Body of pancreas (tissue), 4 donors: ENCODE measurements at regions not wholly inside any gene's neighbourhood (a gene's known extent, or its start where the extent isn't known, plus 50 kb on each side); places are given as distances from the start of the nearest gene placed in this dataset.

ENCODE experiments used
- ATAC-seq: fragments of 150-250 bp; one replicate; pipeline ENCODE4 v1.9.1; 2016
- DNase-seq, 4 donors: peaks; one replicate each; pipeline ENCODE4 v3.0.0-alpha.2; 2019
- H3K27ac ChIP-seq, 4 donors: fragments of 200-600 bp; sonication (generic); 1 replicate in 3 of 4; 2 replicates in 1 of 4; pipeline versions ENCODE4 v1.5.1 to v1.6.1; 2016 to 2019; ENCODE audit warnings: mild to moderate bottlenecking in 1 of 4, mixed read lengths in 1 of 4, moderate library complexity in 1 of 4
- H3K27me3 ChIP-seq, 2 donors: fragments of 200-600 bp; sonication (generic); one replicate each; pipeline ENCODE4 v1.6.0; 2016; ENCODE audit warnings: mild to moderate bottlenecking in 1 of 2
- H3K36me3 ChIP-seq, 2 donors: fragments of 200-600 bp; sonication (generic); replicated peaks in 1 of 2; 2 replicates each; pipeline ENCODE4 v1.5.1; 2016; ENCODE audit warnings: low read depth in 2 of 2; ENCODE audit not compliant: insufficient read depth in 1 of 2
- H3K4me1 ChIP-seq: fragments of 200-600 bp; sonication (generic); one replicate; pipeline ENCODE4 v1.6.0; 2016
- H3K4me3 ChIP-seq, 2 donors: fragments of 200-600 bp; sonication (generic); 1 replicate in 1 of 2; 2 replicates in 1 of 2; pipeline ENCODE4 v1.5.1; 2016 to 2019
- H3K9me3 ChIP-seq, 3 donors: fragments of 200-600 bp; sonication (generic); 1 replicate in 2 of 3; 2 replicates in 1 of 3; pipeline ENCODE4 v1.5.1; 2016
- CTCF ChIP-seq, 7 experiments: fragments of 450-650 bp in 4 of 7; fragments of 200-600 bp in 3 of 7; sonication (generic) in 3 of 7; IDR thresholded peaks; one replicate each; pipeline ENCODE4 v1.5.1; 2016 to 2019; ENCODE audit warnings: antibody characterized with exemption in 7 of 7
- POLR2A ChIP-seq, 3 donors: fragments of 450-650 bp; IDR thresholded peaks; one replicate each; pipeline ENCODE4 v1.6.1; 2016; ENCODE audit warnings: antibody characterized with exemption in 3 of 3, mild to moderate bottlenecking in 2 of 3
- WGBS, 2 donors: methylation state at CpG; one replicate each; pipeline ENCODE4 v1.1.5; 2017; 5-methylcytosine and 5-hydroxymethylcytosine counted together
- intact Hi-C: fragments of 100-400 bp; cut with DNase I; formaldehyde crosslinking; loops from one replicate; pipeline ENCODE4 v1.15.1; 2023

GRCh38 chrX:16042980-16043379 is 80.4 kb upstream of the GRPR start:
- DNase-seq, result no peak
- Histone ChIP-seq H3K36me3 (no peaks in the 10 kb centered on the region), H3K4me3 (no peak overlapping the region), H3K9me3 (no peaks in the 10 kb centered on the region), H3K4me1 (no peaks in the 10 kb centered on the region), H3K27me3 (no peaks in the 10 kb centered on the region), H3K27ac (no peak overlapping the region)
- no peak for TF ChIP-seq POLR2A (IDR thresholded peaks at IDR 0.05)
- TF ChIP-seq CTCF (IDR thresholded peaks at IDR 0.05), result no peak
- intact Hi-C loops, result no loop called here
- ATAC-seq, result no peak
- 60% methylated on average over 1 of the region's 1 CpG for WGBS, 2 donors

- Histone ChIP-seq H3K4me3 (no peak overlapping the region), H3K4me1 (no peaks in the 10 kb centered on the region), H3K27ac (no peak overlapping the region), H3K36me3 (no peaks in the 10 kb centered on the region), H3K9me3 (no peaks in the 10 kb centered on the region), H3K27me3 (no peaks in the 10 kb centered on the region)
- no peak for TF ChIP-seq POLR2A (IDR thresholded peaks at IDR 0.05)
- intact Hi-C loops, result no loop called here
- DNase-seq (no peak), ATAC-seq (no peak)
- 52 to 75% methylated on average over 1 of the region's 1 CpG for WGBS, 2 donors
Observed at GRCh38 chrX:16039834-16040233, 83.5 kb upstream of the GRPR start.

GRCh38 chrX:16039363-16039762 is 84.0 kb upstream of the GRPR start:
- ATAC-seq (no peak), DNase-seq (no peak)
- H3K27me3 ChIP-seq, result no peaks in the 10 kb centered on the region
- no peaks in the 10 kb centered on the region for H3K4me1 ChIP-seq
- intact Hi-C loops, result no loop called here
- no peaks in the 10 kb centered on the region for H3K9me3 ChIP-seq
- no peak overlapping the region for H3K4me3 ChIP-seq
- H3K36me3 ChIP-seq, result no peaks in the 10 kb centered on the region
- H3K27ac ChIP-seq, result no peak overlapping the region
- no peak for TF ChIP-seq CTCF (IDR thresholded peaks at IDR 0.05)
- TF ChIP-seq POLR2A (IDR thresholded peaks at IDR 0.05), result no peak

- no peak overlapping the region for H3K4me3 ChIP-seq
- no peak for ATAC-seq
- no peak for DNase-seq
- H3K4me1 ChIP-seq, result no peaks in the 10 kb centered on the region
- 32 to 44% methylated on average over 4 of the region's 4 CpGs for WGBS, 2 donors
- H3K27me3 ChIP-seq, result no peaks in the 10 kb centered on the region
- intact Hi-C loops, result no loop called here
- no peaks in the 10 kb centered on the region for H3K36me3 ChIP-seq
- no peaks in the 10 kb centered on the region for H3K9me3 ChIP-seq
- TF ChIP-seq CTCF (IDR thresholded peaks at IDR 0.05), result no peak
- no peak for TF ChIP-seq POLR2A (IDR thresholded peaks at IDR 0.05)
- H3K27ac ChIP-seq, result no peak overlapping the region
Observed at GRCh38 chrX:16033331-16033730, 90.0 kb upstream of the GRPR start.

DNA sequence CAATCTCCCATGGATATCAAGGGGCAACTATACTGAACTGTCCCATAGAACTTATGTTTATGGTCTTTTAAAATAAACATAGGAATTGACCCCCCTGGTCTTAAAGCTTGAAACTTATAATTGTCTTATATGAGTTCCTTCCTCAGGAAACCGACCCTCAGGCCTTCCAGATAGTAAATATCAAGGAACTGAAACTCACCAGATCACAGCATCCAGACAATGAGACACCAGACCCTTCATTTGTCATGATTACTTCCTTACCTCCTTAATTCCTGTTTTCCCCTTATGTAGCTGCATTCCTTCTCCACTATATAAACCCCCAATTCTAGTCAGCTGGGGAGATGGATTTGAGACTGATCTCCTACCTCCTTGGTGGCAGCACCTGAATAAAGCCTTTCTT is 94.8 kb upstream of the GRPR start:
- WGBS, 2 donors, result 56 to 67% methylated on average over 1 of the region's 1 CpG
- Histone ChIP-seq H3K4me1 (no peaks in the 10 kb centered on the region), H3K4me3 (no peak overlapping the region), H3K27ac (no peak overlapping the region), H3K36me3 (no peaks in the 10 kb centered on the region), H3K9me3 (no peaks in the 10 kb centered on the region), H3K27me3 (no peaks in the 10 kb centered on the region)
- TF ChIP-seq POLR2A (IDR thresholded peaks at IDR 0.05), result no peak
- TF ChIP-seq CTCF (IDR thresholded peaks at IDR 0.05), result no peak
- ATAC-seq (no peak), DNase-seq (no peak)
- intact Hi-C loops, result no loop called here
